DMS79 treated with DMSO at 0.1 percent for 48 hours (cell line): ENCODE measurements at regions not wholly inside any gene's neighbourhood (a gene's known extent, or its start where the extent isn't known, plus 50 kb on each side); places are given as distances from the start of the nearest gene placed in this dataset.
"Not testable (repeated sequence)": the region's sequence is repeated elsewhere in the genome, so short reads cannot be mapped to it uniquely, and the experiment has no call there.

Experiments used
- DNase-seq: peaks from one replicate; lab custom pipeline; 2025; lab: John Stamatoyannopoulos, UW

- DNase-seq: not testable (repeated sequence)
Measured at GRCh38 chr5:38678697-38679096, 122.3 kb upstream of the LIFR start.

GRCh38 chr5:38680094-38680825 lies 123.8 kb upstream of the LIFR start:
- no peak for DNase-seq

- no peak for DNase-seq
Measured at GRCh38 chr5:38681029-38681706, 124.7 kb upstream of the LIFR start.

GRCh38 chr5:38681966-38682365 lies 125.5 kb upstream of the LIFR start:
- DNase-seq: no peak

- no peak for DNase-seq
Measured at GRCh38 chr5:38686658-38687057, 130.2 kb upstream of the LIFR start.

- no peak for DNase-seq
Measured at GRCh38 chr5:38692346-38692745, 135.9 kb upstream of the LIFR start.

- no peak for DNase-seq
Measured at GRCh38 chr5:38692781-38693527, 136.5 kb upstream of the LIFR start.

GRCh38 chr5:38695021-38695958 lies 138.8 kb upstream of the LIFR start:
- no peak for DNase-seq

- DNase-seq: no peak
Measured at GRCh38 chr5:38697013-38697412, 140.6 kb upstream of the LIFR start.

GRCh38 chr5:38705529-38705928 lies 140.3 kb upstream of the OSMR start:
- DNase-seq: not testable (repeated sequence)

GRCh38 chr5:38706376-38706775 lies 139.4 kb upstream of the OSMR start:
- no peak for DNase-seq

GRCh38 chr5:38707352-38708210 lies 138.2 kb upstream of the OSMR start:
- no peak for DNase-seq

- DNase-seq: no peak
Measured at GRCh38 chr5:38709678-38710306, 136.0 kb upstream of the OSMR start.

GRCh38 chr5:38710627-38711026 lies 135.2 kb upstream of the OSMR start:
- DNase-seq: no peak

- no peak for DNase-seq
Measured at GRCh38 chr5:38712391-38712790, 133.4 kb upstream of the OSMR start.

GRCh38 chr5:38714240-38714639 lies 131.6 kb upstream of the OSMR start:
- no peak for DNase-seq

GRCh38 chr5:38714703-38715355 lies 131.0 kb upstream of the OSMR start:
- no peak for DNase-seq

- no peak for DNase-seq
Measured at GRCh38 chr5:38715696-38716095, 130.1 kb upstream of the OSMR start.

GRCh38 chr5:38716516-38716915 lies 129.3 kb upstream of the OSMR start:
- DNase-seq: no peak
